ENCODE measurements at regions not wholly inside any gene's neighbourhood (a gene's known extent, or its start where the extent isn't known, plus 50 kb on each side); places are given as distances from the start of the nearest gene placed in this dataset.

- H3K27me3 ChIP-seq (ENCODE audit: insufficient read depth, low read length, poor library complexity) = peaks cover 11% of the 10 kb centered on the region
- H4K20me1 ChIP-seq (ENCODE audit: insufficient read depth, low read length) = no peaks in the 10 kb centered on the region
Observed at GRCh38 chr2:67773851-67774250, 289.0 kb downstream of the C1D start.

GRCh38 chr2:67776276-67776675 is 286.5 kb downstream of the C1D start:
- H3K4me3 ChIP-seq (ENCODE audit: low read depth in 1 of 2, low read length in 2 of 2) = no peak overlapping the region
- H3K4me2 ChIP-seq (ENCODE audit: insufficient read depth, low read length) = no peak overlapping the region
- no peaks in the 10 kb centered on the region for H3K79me2 ChIP-seq (ENCODE audit: insufficient read depth, low read length)
- no peak for ATAC-seq (ENCODE audit: insufficient read depth, low read depth)
- TF ChIP-seq CTCF (IDR thresholded peaks at IDR 0.05; ENCODE audit: borderline replicate concordance, extremely low read depth, low read length, poor library complexity, severe bottlenecking) = no peak
- no peak for TF ChIP-seq EZH2 (IDR thresholded peaks at IDR 0.05; ENCODE audit: borderline replicate concordance, low read depth, low read length, severe bottlenecking)
- H3K4me1 ChIP-seq (ENCODE audit: insufficient read depth, low read length) = no peaks in the 10 kb centered on the region
- H3K9ac ChIP-seq (ENCODE audit: low read depth, low read length) = no peak overlapping the region
- H3K9me3 ChIP-seq (ENCODE audit: insufficient read depth, low read length, severe bottlenecking) = no peaks in the 10 kb centered on the region
- H3K27me3 ChIP-seq (ENCODE audit: insufficient read depth, low read length, poor library complexity) = peaks cover 14% of the 10 kb centered on the region
- DNase-seq = no peak
- no peaks in the 10 kb centered on the region for H4K20me1 ChIP-seq (ENCODE audit: insufficient read depth, low read length)
- no peak overlapping the region for H2AFZ ChIP-seq (ENCODE audit: low read depth, low read length)
- H3K27ac ChIP-seq (ENCODE audit: low read length) = no peak overlapping the region
- H3K36me3 ChIP-seq (ENCODE audit: insufficient read depth, low read length) = no peaks in the 10 kb centered on the region

More at GRCh38 chr2:67773851-67774250, 289.0 kb downstream of the C1D start:
- TF ChIP-seq EZH2 (IDR thresholded peaks at IDR 0.05; ENCODE audit: borderline replicate concordance, low read depth, low read length, severe bottlenecking) = no peak
- TF ChIP-seq CTCF (IDR thresholded peaks at IDR 0.05; ENCODE audit: borderline replicate concordance, extremely low read depth, low read length, poor library complexity, severe bottlenecking) = no peak
- ATAC-seq (ENCODE audit: insufficient read depth, low read depth) (no peak), DNase-seq (no peak)
- H3K4me2 ChIP-seq (ENCODE audit: insufficient read depth, low read length) = no peak overlapping the region
- H3K36me3 ChIP-seq (ENCODE audit: insufficient read depth, low read length) = no peaks in the 10 kb centered on the region
- no peak overlapping the region for H3K9ac ChIP-seq (ENCODE audit: low read depth, low read length)
- H3K9me3 ChIP-seq (ENCODE audit: insufficient read depth, low read length, severe bottlenecking) = no peaks in the 10 kb centered on the region
- no peak overlapping the region for H3K27ac ChIP-seq (ENCODE audit: low read length)
- H3K4me3 ChIP-seq (ENCODE audit: low read depth in 1 of 2, low read length in 2 of 2) = no peak overlapping the region
- H2AFZ ChIP-seq (ENCODE audit: low read depth, low read length) = no peak overlapping the region
- no peaks in the 10 kb centered on the region for H3K79me2 ChIP-seq (ENCODE audit: insufficient read depth, low read length)
- H3K4me1 ChIP-seq (ENCODE audit: insufficient read depth, low read length) = no peaks in the 10 kb centered on the region

GRCh38 chr2:67777010-67777409 is 285.8 kb downstream of the C1D start:
- H2AFZ ChIP-seq (ENCODE audit: low read depth, low read length) = no peak overlapping the region
- H3K9me3 ChIP-seq (ENCODE audit: insufficient read depth, low read length, severe bottlenecking) = no peaks in the 10 kb centered on the region
- DNase-seq = no peak
- TF ChIP-seq EZH2 (IDR thresholded peaks at IDR 0.05; ENCODE audit: borderline replicate concordance, low read depth, low read length, severe bottlenecking) (no peak), CTCF (IDR thresholded peaks at IDR 0.05; ENCODE audit: borderline replicate concordance, extremely low read depth, low read length, poor library complexity, severe bottlenecking) (no peak)
- no peak overlapping the region for H3K4me2 ChIP-seq (ENCODE audit: insufficient read depth, low read length)
- H3K36me3 ChIP-seq (ENCODE audit: insufficient read depth, low read length) = no peaks in the 10 kb centered on the region
- H3K4me3 ChIP-seq (ENCODE audit: low read depth in 1 of 2, low read length in 2 of 2) = no peak overlapping the region
- no peak overlapping the region for H3K9ac ChIP-seq (ENCODE audit: low read depth, low read length)
- ATAC-seq (ENCODE audit: insufficient read depth, low read depth) = no peak
- no peaks in the 10 kb centered on the region for H3K79me2 ChIP-seq (ENCODE audit: insufficient read depth, low read length)
- H3K27ac ChIP-seq (ENCODE audit: low read length) = no peak overlapping the region
- peaks cover 14% of the 10 kb centered on the region for H3K27me3 ChIP-seq (ENCODE audit: insufficient read depth, low read length, poor library complexity)
- no peaks in the 10 kb centered on the region for H4K20me1 ChIP-seq (ENCODE audit: insufficient read depth, low read length)
- no peaks in the 10 kb centered on the region for H3K4me1 ChIP-seq (ENCODE audit: insufficient read depth, low read length)

All from DND-41 (cell line).